Stimulated activated CD4-positive, alpha-beta T cell treated with anti-CD3 and anti-CD28 coated beads, Interleukin-4, amount 100 ng/mL, for 24 hours (primary cell): ENCODE measurements at regions not wholly inside any gene's neighbourhood (a gene's known extent, or its start where the extent isn't known, plus 50 kb on each side); places are given as distances from the start of the nearest gene placed in this dataset.

Source experiments
- DNase-seq: peaks from one replicate; pipeline ENCODE4 v3.0.0-alpha.2; 2020

- no peak for DNase-seq
Observed at GRCh38 chr10:123417414-123417813, 248.7 kb upstream of the GPR26 start.

GRCh38 chr10:123421461-123421860 lies 244.7 kb upstream of the GPR26 start:
- DNase-seq: no peak

- DNase-seq: no peak
Observed at GRCh38 chr10:123422261-123422660, 243.9 kb upstream of the GPR26 start.

GRCh38 chr10:123424537-123424936 lies 241.6 kb upstream of the GPR26 start:
- DNase-seq: no peak

- DNase-seq: no peak
Observed at GRCh38 chr10:123425680-123426079, 240.5 kb upstream of the GPR26 start.

GRCh38 chr10:123427165-123427786 lies 238.9 kb upstream of the GPR26 start:
- DNase-seq: no peak

GRCh38 chr10:123428391-123428790 lies 237.8 kb upstream of the GPR26 start:
- no peak for DNase-seq

GRCh38 chr10:123429706-123430221 lies 236.4 kb upstream of the GPR26 start:
- no peak for DNase-seq

DNA sequence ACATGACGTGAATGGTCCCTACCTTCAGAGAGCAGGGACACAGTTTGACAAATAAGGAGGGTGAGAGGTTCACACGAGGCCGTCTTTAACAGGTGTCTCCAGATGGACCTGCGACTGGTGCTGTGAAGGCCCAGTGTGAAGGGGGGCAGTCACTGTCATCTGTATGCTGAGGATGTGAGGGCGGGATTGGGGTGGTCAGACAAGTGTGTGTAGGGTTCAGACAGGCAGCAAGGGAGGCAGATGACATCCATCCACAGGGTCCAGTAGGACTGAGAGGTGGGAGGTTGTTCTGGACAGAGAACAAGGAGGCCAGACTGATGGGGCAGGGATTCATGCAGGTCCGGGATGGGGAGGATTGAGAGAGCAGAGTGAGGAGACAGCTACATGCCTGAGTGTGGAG lies 232.6 kb upstream of the GPR26 start:
- DNase-seq: no peak

DNA sequence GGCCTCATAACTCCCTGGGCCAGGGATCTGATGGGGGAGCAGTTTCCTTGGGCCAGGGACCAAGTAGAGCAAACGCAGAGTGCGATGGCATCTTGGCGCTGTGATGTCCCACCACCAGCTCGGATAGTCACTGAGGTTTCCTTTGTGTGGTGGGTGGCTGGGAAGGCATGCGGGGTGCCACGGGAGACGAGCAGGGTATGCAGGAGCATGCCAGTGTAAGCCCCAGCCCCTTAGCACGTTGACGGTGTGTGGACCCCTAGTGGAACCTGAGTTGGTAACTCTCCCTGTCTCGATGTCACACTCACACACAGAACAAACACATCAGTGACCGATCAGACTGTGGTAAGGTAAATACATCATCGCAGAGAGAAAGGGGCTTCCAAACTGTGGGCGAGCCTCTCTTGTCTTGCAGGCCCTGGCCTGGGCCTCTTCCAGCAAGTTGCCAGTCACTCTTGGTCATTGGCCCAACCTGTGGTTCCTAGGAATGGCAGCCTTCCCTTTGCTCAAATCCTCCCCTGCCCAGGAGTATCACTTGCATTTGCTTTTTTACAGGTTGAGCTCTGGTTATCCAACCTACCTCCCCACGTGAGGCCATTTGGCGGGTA lies 231.6 kb upstream of the GPR26 start:
- DNase-seq: no peak

DNA sequence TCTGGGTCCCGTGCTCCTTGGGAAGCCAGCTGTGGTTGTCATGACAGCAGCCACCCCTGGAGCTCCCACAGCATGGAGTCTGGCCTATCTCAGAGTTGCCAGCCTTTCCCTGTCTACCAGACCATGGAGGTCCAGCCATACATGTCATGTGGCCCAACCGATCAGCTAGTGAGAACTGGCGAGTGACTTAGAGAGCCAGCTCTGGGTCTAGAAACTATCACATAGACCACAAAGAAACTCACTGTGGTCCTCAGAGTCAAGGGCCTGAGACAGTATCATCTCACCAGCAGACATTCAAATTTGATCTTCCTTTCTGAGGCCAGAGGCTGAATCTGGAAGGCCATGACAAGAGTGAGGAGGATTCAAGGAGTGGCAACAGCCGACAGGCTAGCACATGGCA lies 223.3 kb upstream of the GPR26 start:
- no peak for DNase-seq

- no peak for DNase-seq
Observed at GRCh38 chr10:123443924-123444323, 222.2 kb upstream of the GPR26 start.

DNA sequence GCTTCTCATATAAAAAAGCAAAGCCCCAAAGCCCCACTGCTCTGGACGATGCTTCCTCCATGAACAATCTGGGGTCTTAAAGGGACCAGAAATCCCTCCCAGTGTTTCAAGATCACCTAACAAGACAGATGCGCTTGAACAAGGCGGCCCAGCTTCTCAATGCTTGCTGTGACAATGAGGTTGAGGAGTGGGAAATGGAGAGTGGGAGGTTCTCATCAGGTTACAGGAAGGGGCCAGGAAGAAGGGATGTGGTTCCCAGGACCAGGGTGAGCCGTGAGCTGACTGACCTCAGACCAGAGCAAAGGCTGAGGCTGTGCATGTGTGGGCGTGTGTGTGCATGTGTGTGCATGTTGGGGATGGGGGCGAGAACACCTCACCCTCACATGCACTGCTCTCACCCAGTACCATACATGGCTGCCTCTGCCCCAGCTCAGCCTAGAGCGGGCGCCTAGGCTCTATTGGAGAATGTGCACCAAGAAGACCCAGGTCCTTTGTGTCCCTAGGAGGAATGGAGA lies 220.8 kb upstream of the GPR26 start:
- DNase-seq: no peak

DNA sequence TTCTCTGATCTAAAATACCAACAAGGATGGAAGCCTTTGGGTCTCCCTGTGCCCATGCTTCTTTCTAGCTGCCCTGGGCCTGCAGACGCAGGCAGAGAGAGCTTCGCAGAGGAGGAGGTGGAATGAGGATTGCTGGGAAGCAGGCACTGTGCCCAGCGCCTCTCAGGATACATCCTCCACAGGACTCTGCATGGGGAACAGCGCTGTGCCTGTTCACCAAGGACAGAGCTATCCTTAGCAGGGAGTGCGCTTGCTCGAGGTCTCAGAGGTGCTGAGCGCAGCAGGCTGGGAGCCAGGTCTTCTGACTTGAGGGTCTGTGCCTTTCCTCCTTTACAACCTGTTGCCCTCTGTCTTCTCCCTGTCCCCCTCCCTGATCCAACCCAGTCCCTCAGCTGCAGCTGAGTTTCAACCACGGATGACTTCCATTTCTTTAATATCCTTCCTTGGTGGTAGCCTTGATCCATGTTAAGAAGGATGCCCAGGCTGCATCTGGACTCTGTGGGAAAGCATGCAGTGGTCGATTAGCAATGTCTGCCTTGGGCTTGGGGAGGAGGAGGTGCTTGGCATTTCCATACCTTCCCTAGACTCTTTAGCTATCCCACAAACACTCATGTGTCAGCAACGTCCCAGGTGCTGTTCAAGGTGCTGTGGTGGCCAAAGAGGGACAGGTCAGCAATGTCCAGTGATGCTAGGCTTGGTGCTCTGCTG lies 219.6 kb upstream of the GPR26 start:
- no peak for DNase-seq

- no peak for DNase-seq
Observed at GRCh38 chr10:123449234-123449962, 216.8 kb upstream of the GPR26 start.

DNA sequence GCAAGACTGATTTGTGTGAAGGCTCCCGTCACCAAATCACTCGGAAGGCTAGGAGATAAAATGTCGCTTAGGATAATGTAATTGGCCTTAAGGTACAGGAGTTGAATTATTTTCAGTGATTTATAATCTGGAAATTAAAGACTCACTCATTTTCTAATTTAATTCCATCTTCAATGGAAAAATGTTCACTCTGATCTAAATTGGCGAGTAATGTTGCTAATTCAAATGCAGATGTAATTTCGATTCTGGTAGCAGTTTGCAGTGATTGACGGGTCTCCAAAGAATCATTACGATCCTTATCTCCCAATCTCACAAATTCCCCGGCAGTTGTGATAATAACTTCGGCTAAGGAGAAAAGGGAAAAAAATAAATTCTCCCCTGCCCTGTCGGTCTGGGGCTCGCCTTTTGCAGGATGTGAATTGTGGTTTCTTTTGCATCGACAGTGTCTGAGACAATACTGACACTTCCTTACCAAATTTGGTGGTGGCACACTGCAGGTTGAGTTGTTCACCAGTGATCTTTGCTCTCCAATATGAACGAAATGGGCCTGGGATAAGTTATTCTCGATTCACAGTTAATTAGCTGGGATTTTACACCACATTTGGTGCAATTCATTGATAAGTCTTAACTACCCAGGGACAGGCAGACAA lies 215.1 kb upstream of the GPR26 start:
- no peak for DNase-seq

GRCh38 chr10:123451618-123452245 lies 214.4 kb upstream of the GPR26 start:
- no peak for DNase-seq

- no peak for DNase-seq
Observed at GRCh38 chr10:123454987-123455386, 211.2 kb upstream of the GPR26 start.

DNA sequence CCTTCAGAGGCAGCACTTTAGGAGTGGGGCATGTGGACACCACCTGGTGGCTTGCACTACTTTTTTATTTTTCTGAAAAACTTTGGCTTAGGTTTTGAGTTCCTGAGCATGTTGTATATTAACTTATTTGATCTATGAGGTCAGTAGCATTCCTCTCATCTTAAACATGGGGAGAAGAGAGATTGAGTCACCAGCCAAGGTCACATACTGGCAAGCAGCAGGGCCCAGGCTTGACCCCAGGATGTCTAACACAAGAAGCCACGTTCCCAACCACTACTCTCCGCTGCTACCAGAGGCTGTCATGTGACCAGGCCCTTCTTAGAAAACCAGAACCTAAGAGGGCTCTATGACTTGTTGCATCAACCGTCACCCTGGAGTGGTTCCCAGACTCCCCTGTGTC lies 210.3 kb upstream of the GPR26 start:
- DNase-seq: no peak

GRCh38 chr10:123458933-123459332 lies 207.2 kb upstream of the GPR26 start:
- no peak for DNase-seq

- no peak for DNase-seq
Observed at GRCh38 chr10:123459371-123460091, 206.6 kb upstream of the GPR26 start.

DNA sequence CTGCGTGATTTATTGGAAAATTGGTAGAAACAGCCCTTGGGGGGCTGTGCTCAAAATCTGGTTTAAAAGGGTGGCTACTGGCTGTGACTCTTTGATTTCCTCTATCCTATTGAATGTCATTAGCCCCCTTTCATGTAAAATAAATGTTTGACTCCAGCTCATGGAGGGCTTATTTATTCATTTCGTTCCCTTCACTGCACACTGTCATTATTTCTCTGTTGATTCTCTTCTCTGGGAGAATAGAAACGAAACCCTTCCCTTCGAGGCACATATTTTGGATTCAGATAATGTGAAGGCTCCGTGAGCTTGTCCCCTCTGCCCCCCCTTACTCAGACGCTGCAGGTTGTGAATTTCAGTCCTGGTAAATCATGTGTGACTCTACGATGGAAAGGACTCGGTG lies 203.9 kb upstream of the GPR26 start:
- no peak for DNase-seq
